ENCODE measurements at regions not wholly inside any gene's neighbourhood (a gene's known extent, or its start where the extent isn't known, plus 50 kb on each side); places are given as distances from the start of the nearest gene placed in this dataset.

GRCh38 chr1:78373676-78374075 is 117.1 kb upstream of the PTGFR start:
- no peak for TF ChIP-seq CTCF (IDR thresholded peaks at IDR 0.05)
- intact Hi-C loops (cut with micrococcal nuclease), result no loop called here
- no peaks in the 10 kb centered on the region for H3K9me3 ChIP-seq (replicated peaks in 1 of 2; ENCODE audit: control insufficient read depth in 1 of 2, insufficient read depth in 1 of 2, low read length in 2 of 2)
- no peak overlapping the region for H3K4me2 ChIP-seq (replicated peaks; ENCODE audit: extremely low read depth, low read length, poor library complexity, severe bottlenecking)
- no peak for DNase-seq
- Mint-ChIP-seq H3K27ac (no peak overlapping the region), H3K4me1 (no peaks in the 10 kb centered on the region), H3K27me3 (ENCODE audit: low read depth in 3 of 3) (peaks cover 0 to 2% (median 0%) of the 10 kb centered on the region in 3 donors), H3K36me3 (no peaks in the 10 kb centered on the region), H3K9me3 (peaks cover 0 to 4% (median 0%) of the 10 kb centered on the region in 7 donors), H3K4me3 (no peak overlapping the region)
- no peaks in the 10 kb centered on the region for H3K36me3 ChIP-seq (replicated peaks in 1 of 2; ENCODE audit: control insufficient read depth in 1 of 2, insufficient read depth in 2 of 2, low read length in 2 of 2)
- H3K27me3 ChIP-seq (ENCODE audit: control insufficient read depth in 2 of 2, insufficient read depth in 2 of 2, low read length in 2 of 2), result no peaks in the 10 kb centered on the region
- no peaks in the 10 kb centered on the region for H3K79me2 ChIP-seq (ENCODE audit: insufficient read depth, low read length)
- H3K9ac ChIP-seq (ENCODE audit: insufficient read depth, low read length, poor library complexity, severe bottlenecking), result no peak overlapping the region
- no peak overlapping the region for H2AFZ ChIP-seq (ENCODE audit: insufficient read depth, low read depth, low read length, poor library complexity, severe bottlenecking)
- peaks cover 0 to 7% of the 10 kb centered on the region in 2 donors for H3K4me1 ChIP-seq (ENCODE audit: control insufficient read depth in 1 of 2, insufficient read depth in 2 of 2, low read length in 2 of 2)
- no peaks in the 10 kb centered on the region for H4K20me1 ChIP-seq (ENCODE audit: insufficient read depth, low read length)
- no peak overlapping the region for H3K4me3 ChIP-seq (replicated peaks in 1 of 3; ENCODE audit: low read depth in 2 of 3, low read length in 3 of 3)
- no CpG with 5 or more reads among the region's 1 CpG for WGBS (ENCODE audit: insufficient coverage)
- no peak overlapping the region for H3K27ac ChIP-seq (ENCODE audit: low read depth in 1 of 2, low read length in 2 of 2)

- no peak overlapping the region for H3K4me3 ChIP-seq (replicated peaks in 1 of 3; ENCODE audit: low read depth in 2 of 3, low read length in 3 of 3)
- intact Hi-C loops (cut with micrococcal nuclease), result no loop called here
- no peak overlapping the region for H3K27ac ChIP-seq (ENCODE audit: low read depth in 1 of 2, low read length in 2 of 2)
- no peak overlapping the region for H3K27ac Mint-ChIP-seq
- no peaks in the 10 kb centered on the region for H3K27me3 ChIP-seq (ENCODE audit: control insufficient read depth in 2 of 2, insufficient read depth in 2 of 2, low read length in 2 of 2)
- no peak for DNase-seq
- H3K9me3 Mint-ChIP-seq, result peaks cover 0 to 4% (median 0%) of the 10 kb centered on the region in 7 donors
- H3K36me3 Mint-ChIP-seq, result no peaks in the 10 kb centered on the region
- no peak overlapping the region for H2AFZ ChIP-seq (ENCODE audit: insufficient read depth, low read depth, low read length, poor library complexity, severe bottlenecking)
- H3K4me1 Mint-ChIP-seq, result no peaks in the 10 kb centered on the region
- H3K9ac ChIP-seq (ENCODE audit: insufficient read depth, low read length, poor library complexity, severe bottlenecking), result no peak overlapping the region
- H4K20me1 ChIP-seq (ENCODE audit: insufficient read depth, low read length), result no peaks in the 10 kb centered on the region
- no CpG with 5 or more reads among the region's 3 CpGs for WGBS (ENCODE audit: insufficient coverage)
- TF ChIP-seq CTCF (IDR thresholded peaks at IDR 0.05), result no peak
- H3K27me3 Mint-ChIP-seq (ENCODE audit: low read depth in 3 of 3), result peaks cover 0 to 2% (median 0%) of the 10 kb centered on the region in 3 donors
- H3K4me2 ChIP-seq (replicated peaks; ENCODE audit: extremely low read depth, low read length, poor library complexity, severe bottlenecking), result no peak overlapping the region
- H3K79me2 ChIP-seq (ENCODE audit: insufficient read depth, low read length), result no peaks in the 10 kb centered on the region
- H3K4me1 ChIP-seq (ENCODE audit: control insufficient read depth in 1 of 2, insufficient read depth in 2 of 2, low read length in 2 of 2), result no peaks in the 10 kb centered on the region
- H3K4me3 Mint-ChIP-seq, result no peak overlapping the region
- no peaks in the 10 kb centered on the region for H3K9me3 ChIP-seq (replicated peaks in 1 of 2; ENCODE audit: control insufficient read depth in 1 of 2, insufficient read depth in 1 of 2, low read length in 2 of 2)
- H3K36me3 ChIP-seq (replicated peaks in 1 of 2; ENCODE audit: control insufficient read depth in 1 of 2, insufficient read depth in 2 of 2, low read length in 2 of 2), result no peaks in the 10 kb centered on the region
These were observed 114.8 kb upstream of the PTGFR start for GRCh38 chr1:78375996-78376395.

Data from CD14-positive monocyte (primary cell).